CD14-positive monocyte (primary cell): ENCODE measurements at regions not wholly inside any gene's neighbourhood (a gene's known extent, or its start where the extent isn't known, plus 50 kb on each side); places are given as distances from the start of the nearest gene placed in this dataset.

Source experiments
- DNase-seq, 3 donors: peaks; one replicate each; pipeline ENCODE4 v3.0.0-alpha.2; 2011 to 2022
- H2AFZ ChIP-seq: 2 replicates; pipeline ENCODE4 v1.6.0; 2012; ENCODE audit warnings: mild to moderate bottlenecking, low read depth, low read length, inconsistent platforms; ENCODE audit not compliant: insufficient read depth, poor library complexity, severe bottlenecking
- H3K27ac ChIP-seq, 2 donors: 1 replicate in 1 of 2; 2 replicates in 1 of 2; pipeline ENCODE4 v1.5.1; 2012 to 2013; ENCODE audit warnings: low read length in 2 of 2, control low read depth in 1 of 2, inconsistent platforms in 1 of 2, low read depth in 1 of 2, mild to moderate bottlenecking in 1 of 2
- H3K27me3 ChIP-seq, 2 donors: one replicate each; pipeline versions ENCODE4 v1.6.0 to v1.6.1; 2011 to 2013; ENCODE audit warnings: low read length in 2 of 2; ENCODE audit not compliant: control insufficient read depth in 2 of 2, insufficient read depth in 2 of 2
- H3K36me3 ChIP-seq, 2 donors: replicated peaks in 1 of 2; 1 replicate in 1 of 2; 2 replicates in 1 of 2; pipeline versions ENCODE4 v1.5.1 to v1.6.1; 2012 to 2013; ENCODE audit warnings: low read length in 2 of 2, control low read depth in 1 of 2, inconsistent platforms in 1 of 2, mild to moderate bottlenecking in 1 of 2; ENCODE audit not compliant: insufficient read depth in 2 of 2, control insufficient read depth in 1 of 2
- H3K4me1 ChIP-seq, 2 donors: 1 replicate in 1 of 2; 2 replicates in 1 of 2; pipeline versions ENCODE4 v1.5.1 to v1.6.1; 2012 to 2013; ENCODE audit warnings: low read length in 2 of 2, control low read depth in 1 of 2, inconsistent platforms in 1 of 2, mild to moderate bottlenecking in 1 of 2, moderate library complexity in 1 of 2; ENCODE audit not compliant: insufficient read depth in 2 of 2, control insufficient read depth in 1 of 2
- H3K4me2 ChIP-seq: replicated peaks from 2 replicates; pipeline ENCODE3; 2012; ENCODE audit warnings: low read length, moderate library complexity, mild to moderate bottlenecking; ENCODE audit not compliant: poor library complexity, severe bottlenecking; ENCODE audit errors: extremely low read depth
- H3K4me3 ChIP-seq, 3 experiments: fragments of 200-600 bp in 1 of 3; sonication (generic) in 1 of 3; replicated peaks in 1 of 3; 1 replicate in 2 of 3; 2 replicates in 1 of 3; pipeline ENCODE4 v1.5.1; 2011 to 2013; ENCODE audit warnings: low read length in 3 of 3, mild to moderate bottlenecking in 3 of 3, control low read depth in 2 of 3, low read depth in 2 of 3, inconsistent platforms in 1 of 3, moderate library complexity in 1 of 3
- H3K79me2 ChIP-seq: 2 replicates; pipeline ENCODE4 v1.6.0; 2012; ENCODE audit warnings: mild to moderate bottlenecking, control low read depth, inconsistent platforms, low read length, moderate library complexity; ENCODE audit not compliant: insufficient read depth
- H3K9ac ChIP-seq: 2 replicates; pipeline ENCODE4 v1.6.0; 2017; ENCODE audit warnings: low read length, mild to moderate bottlenecking; ENCODE audit not compliant: insufficient read depth, poor library complexity, severe bottlenecking
- H3K9me3 ChIP-seq, 2 donors: replicated peaks in 1 of 2; 1 replicate in 1 of 2; 2 replicates in 1 of 2; pipeline versions ENCODE4 v1.5.1 to v1.6.1; 2012 to 2013; ENCODE audit warnings: low read length in 2 of 2, control low read depth in 1 of 2; ENCODE audit not compliant: control insufficient read depth in 1 of 2, insufficient read depth in 1 of 2
- H4K20me1 ChIP-seq: 2 replicates; pipeline ENCODE4 v1.6.0; 2012; ENCODE audit warnings: mild to moderate bottlenecking, low read length, control low read depth, moderate library complexity; ENCODE audit not compliant: insufficient read depth
- H3K27ac Mint-ChIP-seq, 7 donors: one replicate each; pipeline ENCODE4 v1.8.0; 2020; ENCODE audit warnings: mild to moderate bottlenecking in 7 of 7, mixed read lengths in 7 of 7, moderate library complexity in 6 of 7, inconsistent platforms in 2 of 7
- H3K27me3 Mint-ChIP-seq, 3 donors: one replicate each; pipeline ENCODE4 v1.8.0; 2021 to 2022; ENCODE audit warnings: low read depth in 3 of 3, mild to moderate bottlenecking in 3 of 3, mixed read lengths in 3 of 3, moderate library complexity in 3 of 3, inconsistent platforms in 1 of 3
- H3K36me3 Mint-ChIP-seq, 2 donors: one replicate each; pipeline ENCODE4 v1.8.0; 2020; ENCODE audit warnings: mixed read lengths in 2 of 2, inconsistent platforms in 1 of 2, mild to moderate bottlenecking in 1 of 2
- H3K4me1 Mint-ChIP-seq: one replicate; pipeline ENCODE4 v1.8.0; 2020; ENCODE audit warnings: mild to moderate bottlenecking, mixed read lengths
- H3K4me3 Mint-ChIP-seq, 2 donors: one replicate each; pipeline ENCODE4 v1.8.0; 2020; ENCODE audit warnings: mild to moderate bottlenecking in 2 of 2, mixed read lengths in 2 of 2, moderate library complexity in 1 of 2
- H3K9me3 Mint-ChIP-seq, 7 donors: one replicate each; pipeline ENCODE4 v1.8.0; 2020 to 2022; ENCODE audit warnings: mixed read lengths in 7 of 7, mild to moderate bottlenecking in 6 of 7, moderate library complexity in 6 of 7, inconsistent platforms in 2 of 7
- WGBS: methylation state at CpG from one replicate; pipeline ENCODE4 v1.1.5; 2013; ENCODE audit warnings: missing lambda C conversion rate; ENCODE audit not compliant: insufficient coverage; 5-methylcytosine and 5-hydroxymethylcytosine counted together
- intact Hi-C, 2 donors: fragments of 100-400 bp; cut with micrococcal nuclease; formaldehyde crosslinking; loops; one replicate each; pipeline versions ENCODE4 v1.15.0 to v1.15.1; 2023
- TF ChIP-seq, protein P1 (sequence below): fragments of 200-600 bp; IDR thresholded peaks from one replicate; pipeline ENCODE4 v1.8.0; 2022; ENCODE audit warnings: antibody characterized with exemption, mild to moderate bottlenecking

DNA sequence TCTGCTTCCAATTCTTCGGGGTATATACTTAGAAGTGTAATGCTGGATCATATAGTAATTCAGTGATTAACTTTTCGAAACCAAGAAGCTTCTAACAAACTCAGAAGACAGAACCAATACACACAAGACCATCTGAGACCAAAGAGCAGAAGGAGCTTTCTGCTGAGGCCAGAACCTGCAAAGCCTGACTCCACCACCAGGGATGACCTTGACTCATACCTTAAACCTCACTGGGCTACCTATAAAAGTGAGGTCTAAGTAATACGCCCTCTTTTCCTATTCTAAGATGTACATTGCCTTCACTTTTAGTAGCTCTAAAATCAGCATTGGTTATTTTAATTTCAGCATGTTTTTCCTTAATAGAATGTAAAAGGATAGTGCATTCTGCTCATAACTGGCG is 84.8 kb downstream of the FOXF2 start:
- Mint-ChIP-seq H3K4me1 (no peaks in the 10 kb centered on the region), H3K36me3 (no peaks in the 10 kb centered on the region), H3K9me3 (peaks cover 0 to 3% (median 0%) of the 10 kb centered on the region in 7 donors), H3K27me3 (peaks cover 3 to 10% (median 9%) of the 10 kb centered on the region in 3 donors), H3K27ac (no peak overlapping the region), H3K4me3 (no peak overlapping the region)
- Histone ChIP-seq H3K4me1 (no peaks in the 10 kb centered on the region), H3K9me3 (no peaks in the 10 kb centered on the region), H2AFZ (no peak overlapping the region), H3K36me3 (no peaks in the 10 kb centered on the region), H3K27ac (no peak overlapping the region), H3K9ac (no peak overlapping the region), H4K20me1 (no peaks in the 10 kb centered on the region), H3K79me2 (no peaks in the 10 kb centered on the region), H3K4me2 (no peak overlapping the region), H3K27me3 (no peaks in the 10 kb centered on the region), H3K4me3 (no peak overlapping the region)
- no peak for DNase-seq
- WGBS = no CpG with 5 or more reads among the region's 4 CpGs
- intact Hi-C loops = no loop called here
- TF ChIP-seq, protein P1, sequence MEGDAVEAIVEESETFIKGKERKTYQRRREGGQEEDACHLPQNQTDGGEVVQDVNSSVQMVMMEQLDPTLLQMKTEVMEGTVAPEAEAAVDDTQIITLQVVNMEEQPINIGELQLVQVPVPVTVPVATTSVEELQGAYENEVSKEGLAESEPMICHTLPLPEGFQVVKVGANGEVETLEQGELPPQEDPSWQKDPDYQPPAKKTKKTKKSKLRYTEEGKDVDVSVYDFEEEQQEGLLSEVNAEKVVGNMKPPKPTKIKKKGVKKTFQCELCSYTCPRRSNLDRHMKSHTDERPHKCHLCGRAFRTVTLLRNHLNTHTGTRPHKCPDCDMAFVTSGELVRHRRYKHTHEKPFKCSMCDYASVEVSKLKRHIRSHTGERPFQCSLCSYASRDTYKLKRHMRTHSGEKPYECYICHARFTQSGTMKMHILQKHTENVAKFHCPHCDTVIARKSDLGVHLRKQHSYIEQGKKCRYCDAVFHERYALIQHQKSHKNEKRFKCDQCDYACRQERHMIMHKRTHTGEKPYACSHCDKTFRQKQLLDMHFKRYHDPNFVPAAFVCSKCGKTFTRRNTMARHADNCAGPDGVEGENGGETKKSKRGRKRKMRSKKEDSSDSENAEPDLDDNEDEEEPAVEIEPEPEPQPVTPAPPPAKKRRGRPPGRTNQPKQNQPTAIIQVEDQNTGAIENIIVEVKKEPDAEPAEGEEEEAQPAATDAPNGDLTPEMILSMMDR = no peak

DNA sequence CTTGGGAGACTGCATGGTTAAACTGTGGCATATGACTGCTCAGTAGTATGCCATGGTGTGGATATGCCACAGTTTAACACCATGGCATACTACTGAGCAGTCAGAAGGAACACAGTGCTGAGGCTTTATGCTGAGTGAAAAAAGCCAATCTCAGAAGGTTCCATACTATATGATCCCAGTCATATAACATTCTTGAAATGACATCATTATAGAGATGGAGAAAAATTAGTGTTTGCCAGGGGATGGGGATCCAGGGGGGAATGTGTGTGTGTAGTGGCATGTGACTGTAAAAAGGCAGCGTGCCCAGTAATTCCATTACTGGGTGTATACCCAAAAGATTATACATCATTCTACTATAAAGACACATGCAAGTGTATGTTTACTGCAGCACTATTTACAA is 85.8 kb downstream of the FOXF2 start:
- H3K9ac ChIP-seq = no peak overlapping the region
- Mint-ChIP-seq H3K4me3 (no peak overlapping the region), H3K27me3 (peaks cover 6 to 9% (median 8%) of the 10 kb centered on the region in 3 donors), H3K27ac (no peak overlapping the region), H3K4me1 (no peaks in the 10 kb centered on the region), H3K9me3 (peaks cover 0 to 3% (median 0%) of the 10 kb centered on the region in 7 donors), H3K36me3 (no peaks in the 10 kb centered on the region)
- no peak overlapping the region for H3K4me2 ChIP-seq
- H4K20me1 ChIP-seq = no peaks in the 10 kb centered on the region
- H3K27me3 ChIP-seq = no peaks in the 10 kb centered on the region
- no peaks in the 10 kb centered on the region for H3K79me2 ChIP-seq
- TF ChIP-seq, protein P1 = no peak
- no CpG with 5 or more reads among the region's 1 CpG for WGBS
- H3K4me1 ChIP-seq = no peaks in the 10 kb centered on the region
- no peak overlapping the region for H3K4me3 ChIP-seq
- H3K27ac ChIP-seq = no peak overlapping the region
- no peaks in the 10 kb centered on the region for H3K36me3 ChIP-seq
- no peaks in the 10 kb centered on the region for H3K9me3 ChIP-seq
- intact Hi-C loops = no loop called here
- H2AFZ ChIP-seq = no peak overlapping the region
- no peak for DNase-seq
